K562 (cell line): ENCODE measurements at regions not wholly inside any gene's neighbourhood (a gene's known extent, or its start where the extent isn't known, plus 50 kb on each side); places are given as distances from the start of the nearest gene placed in this dataset.

Source experiments
- AFF4 ChIP-seq: sonication (generic); formaldehyde crosslinking; IDR thresholded peaks from 2 replicates; pipeline ENCODE4 v1.8.0; 2023; ENCODE audit warnings: mild to moderate bottlenecking, missing genetic modification reagents
- JUND ChIP-seq, 2 experiments: IDR thresholded peaks; 2 replicates in 1 of 2; 3 replicates in 1 of 2; pipeline ENCODE4 v1.6.1; 2011; ENCODE audit warnings: borderline replicate concordance in 2 of 2, low read depth in 2 of 2, low read length in 2 of 2, improper control_type of control experiment in 1 of 2, missing biosample characterization in 1 of 2, missing genetic modification characterization in 1 of 2, missing genetic modification reagents in 1 of 2
- NCOA2 ChIP-seq, 2 experiments: fragments of 450-650 bp; IDR thresholded peaks; 2 replicates each; pipeline ENCODE4 v1.6.1; 2018; ENCODE audit warnings: mild to moderate bottlenecking in 2 of 2, moderate library complexity in 1 of 2; ENCODE audit not compliant: partially characterized antibody in 2 of 2
- TSC22D4 ChIP-seq: fragments of 450-650 bp; IDR thresholded peaks from 2 replicates; pipeline ENCODE4 v1.6.1; 2016; ENCODE audit warnings: missing genetic modification characterization, missing biosample characterization, control low read depth
- ZBTB8A ChIP-seq: fragments of 450-650 bp; IDR thresholded peaks from 2 replicates; pipeline ENCODE4 v1.6.1; 2018; ENCODE audit warnings: mild to moderate bottlenecking, moderate library complexity; ENCODE audit not compliant: partially characterized antibody
- ZFPM2 ChIP-seq: fragments of 250-450 bp; sonication (Bioruptor Pico); IDR thresholded peaks from 2 replicates; pipeline ENCODE4 v1.5.1; 2022; ENCODE audit warnings: mild to moderate bottlenecking
- ZNF121 ChIP-seq: sonication (generic); formaldehyde crosslinking; conservative IDR thresholded peaks from 2 replicates; pipeline ENCODE4 v1.8.0; 2022; ENCODE audit warnings: missing genetic modification reagents
- ZNF184 ChIP-seq: sonication (generic); formaldehyde crosslinking; IDR thresholded peaks from 2 replicates; pipeline ENCODE4 v1.5.0; 2020; ENCODE audit warnings: missing genetic modification reagents
- ZNF23 ChIP-seq: fragments of 250-450 bp; sonication (Bioruptor Pico); IDR thresholded peaks from 2 replicates; pipeline ENCODE4 v1.4.0; 2020; ENCODE audit warnings: mild to moderate bottlenecking

DNA sequence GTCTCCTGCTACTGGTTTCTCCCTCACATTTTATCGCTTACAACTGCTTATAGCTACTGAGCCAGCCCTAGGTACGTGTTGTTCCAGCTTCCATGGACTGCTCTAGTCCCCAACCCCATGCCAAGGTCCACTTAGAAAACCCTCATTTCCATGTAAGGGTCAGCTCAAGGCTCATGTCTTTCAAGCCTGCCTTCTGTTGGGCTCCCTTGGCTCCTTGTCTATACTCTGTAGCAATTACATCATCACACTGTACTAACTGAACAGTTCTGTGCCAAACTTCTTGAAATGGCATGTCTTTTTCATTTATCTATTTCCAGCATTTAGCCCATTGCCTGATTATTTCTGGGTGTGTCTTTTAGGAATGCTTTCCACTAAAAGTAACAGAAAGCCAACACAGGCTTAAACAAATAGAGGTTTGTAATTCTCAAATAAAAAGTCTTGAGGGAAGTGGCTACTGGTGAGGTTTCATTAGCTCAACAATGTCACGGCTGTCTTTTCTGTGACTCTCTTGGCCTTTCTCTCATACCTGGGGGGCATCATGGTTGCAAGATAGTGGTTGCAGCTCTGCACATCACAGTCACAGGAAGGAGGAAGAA is 317.6 kb downstream of the TPBG start (continued):
- TF ChIP-seq AFF4 (CRISPR knock-in tag) (no peak), TSC22D4 (tag) (no peak), ZNF184 (CRISPR knock-in tag) (no peak), ZNF121 (CRISPR knock-in tag) (no peak), ZFPM2 (CRISPR knock-in tag) (no peak), ZNF23 (CRISPR knock-in tag) (no peak), ZBTB8A (no peak), JUND (IDR thresholded peaks at IDR 0.05; ENCODE audit: borderline replicate concordance, low read depth, low read length) (no peak), JUND (tag; IDR thresholded peaks at IDR 0.05; ENCODE audit: borderline replicate concordance, low read depth, low read length) (no peak), NCOA2 (IDR thresholded peaks at IDR 0.05; ENCODE audit: partially characterized antibody in 2 of 2) (no peak)
